T1000 (cell line): ENCODE measurements at regions not wholly inside any gene's neighbourhood (a gene's known extent, or its start where the extent isn't known, plus 50 kb on each side); places are given as distances from the start of the nearest gene placed in this dataset.
"Not testable (repeated sequence)": the region's sequence is repeated elsewhere in the genome, so short reads cannot be mapped to it uniquely, and the experiment has no call there.

Experiments used
- DNase-seq: peaks from one replicate; lab custom pipeline; 2025; ENCODE audit warnings: mixed read lengths; lab: John Stamatoyannopoulos, UW

DNA sequence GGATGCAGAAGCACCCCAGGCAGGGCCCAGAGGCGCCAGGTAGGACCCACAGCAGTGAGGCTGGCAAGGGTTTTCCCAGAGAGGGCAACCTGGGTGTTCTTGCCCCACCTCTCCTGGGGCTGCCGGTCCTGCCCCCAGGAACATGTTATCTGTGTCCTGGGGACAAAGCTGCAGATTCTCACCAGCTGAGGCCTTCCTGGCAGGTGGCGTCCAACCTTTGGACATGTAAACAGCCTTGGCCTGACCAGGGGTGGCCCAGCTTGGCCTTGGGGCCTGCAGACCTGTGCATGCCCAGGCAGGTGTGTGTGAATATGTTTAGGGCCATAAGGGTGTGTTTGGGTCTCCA is 101.8 kb upstream of the LARP1 start:
- DNase-seq = no peak

DNA sequence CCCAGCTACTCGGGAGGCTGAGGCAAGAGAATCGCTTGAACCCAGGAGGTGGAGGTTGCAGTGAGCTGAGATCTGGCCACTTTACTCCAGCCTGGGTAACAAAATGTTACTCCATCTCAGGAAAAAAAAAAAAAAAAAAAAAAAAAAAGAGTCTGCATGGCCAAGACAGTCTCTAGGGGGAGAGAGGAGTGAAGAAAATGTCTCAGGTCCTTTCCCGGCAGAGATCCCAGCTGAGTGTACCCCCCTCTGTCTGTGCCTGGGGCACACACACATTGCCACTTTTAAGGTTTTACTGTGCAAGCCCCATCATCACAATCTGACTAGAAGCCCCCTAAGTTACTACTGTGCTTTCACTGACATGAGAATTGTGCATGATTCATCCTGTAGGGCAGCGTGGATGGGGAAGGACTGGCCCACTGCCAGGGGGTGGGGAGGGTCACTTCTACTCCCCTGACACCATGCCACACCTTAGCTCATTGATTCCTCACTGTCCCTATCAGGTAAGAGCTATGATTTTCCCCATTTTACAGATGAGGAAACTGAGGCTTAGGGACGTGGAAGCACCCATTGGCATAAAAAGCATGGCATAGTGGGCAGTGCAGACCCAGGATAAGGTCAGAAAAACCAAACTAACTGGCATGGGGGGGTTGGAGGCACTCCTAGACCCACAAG is 102.3 kb upstream of the LARP1 start:
- no peak for DNase-seq

DNA sequence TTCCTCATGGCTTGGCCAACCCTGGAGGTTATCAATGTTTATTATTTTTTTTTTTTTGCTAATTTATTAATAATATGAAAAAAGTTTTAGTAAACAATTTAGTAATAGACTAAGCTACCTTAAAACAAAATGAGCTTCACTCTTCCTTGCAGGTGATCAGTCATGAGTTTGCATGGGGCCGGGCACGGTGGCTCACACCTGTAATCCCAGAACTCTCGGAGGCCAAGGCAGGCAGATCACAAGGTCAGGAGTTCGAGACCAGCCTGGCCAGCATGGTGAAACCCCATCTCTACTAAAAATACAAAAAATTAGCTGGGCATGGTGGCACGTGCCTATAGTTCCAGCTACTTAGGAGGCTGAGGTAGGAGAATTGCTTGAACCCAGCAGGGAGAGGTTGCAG is 103.4 kb upstream of the LARP1 start:
- not testable (repeated sequence) for DNase-seq

DNA sequence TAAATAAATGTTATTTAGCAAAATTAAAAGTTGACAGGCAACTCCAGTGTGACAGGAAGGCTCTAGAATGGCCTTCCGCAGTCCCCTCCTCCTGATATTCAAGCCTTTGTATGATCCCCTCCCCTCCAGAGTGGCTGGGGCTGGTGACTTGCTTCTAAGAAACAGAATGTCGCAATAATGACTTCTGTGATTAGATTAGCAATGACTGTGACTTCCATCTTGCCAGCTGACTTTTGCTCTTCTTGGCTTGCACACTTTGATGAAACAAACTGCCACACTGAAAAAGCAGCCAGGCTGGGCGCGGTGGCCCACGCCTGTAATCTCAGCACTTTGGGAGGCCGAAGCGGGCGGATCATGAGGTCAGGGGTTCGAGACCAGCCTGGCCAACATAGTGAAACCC is 106.5 kb upstream of the LARP1 start:
- no peak for DNase-seq

DNA sequence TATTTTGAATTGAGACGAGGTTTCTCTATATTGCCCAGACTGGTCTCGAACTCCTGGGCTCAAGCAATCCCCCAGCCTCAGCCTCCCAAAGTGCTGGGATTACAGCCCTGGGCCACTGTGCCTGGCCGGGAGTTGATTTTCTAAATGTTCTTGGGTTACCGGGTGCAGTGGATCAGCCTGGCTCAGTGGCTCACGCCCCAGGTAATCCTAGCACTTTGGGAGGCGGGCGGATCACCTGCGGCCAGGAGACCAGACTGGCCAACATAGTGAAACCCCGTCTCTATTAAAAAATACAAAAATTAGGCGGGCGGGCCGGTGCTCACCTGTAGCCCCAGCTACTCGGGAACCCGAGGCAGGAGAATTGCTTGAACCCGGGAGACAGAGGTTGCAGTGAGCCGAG is 106.9 kb upstream of the LARP1 start:
- DNase-seq = no peak

DNA sequence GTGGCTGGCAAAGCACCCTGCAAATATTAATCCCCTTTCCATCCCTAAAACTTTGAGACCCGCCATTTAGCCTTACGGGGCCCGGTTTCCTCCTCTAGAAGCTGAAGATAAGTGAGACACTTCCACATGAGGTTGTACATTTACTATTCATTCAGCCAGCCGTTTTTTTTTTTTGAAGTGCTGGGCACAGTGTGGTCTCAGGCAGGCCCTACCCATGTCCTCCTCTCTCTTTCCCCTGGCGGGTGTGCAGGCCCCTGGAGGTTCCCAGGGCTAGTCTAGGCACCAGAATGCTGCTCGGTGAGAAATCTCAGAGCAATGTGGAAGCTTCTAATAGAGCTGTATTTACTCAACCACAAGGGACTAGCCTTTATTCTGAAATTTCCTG is 107.4 kb upstream of the LARP1 start:
- DNase-seq = no peak

DNA sequence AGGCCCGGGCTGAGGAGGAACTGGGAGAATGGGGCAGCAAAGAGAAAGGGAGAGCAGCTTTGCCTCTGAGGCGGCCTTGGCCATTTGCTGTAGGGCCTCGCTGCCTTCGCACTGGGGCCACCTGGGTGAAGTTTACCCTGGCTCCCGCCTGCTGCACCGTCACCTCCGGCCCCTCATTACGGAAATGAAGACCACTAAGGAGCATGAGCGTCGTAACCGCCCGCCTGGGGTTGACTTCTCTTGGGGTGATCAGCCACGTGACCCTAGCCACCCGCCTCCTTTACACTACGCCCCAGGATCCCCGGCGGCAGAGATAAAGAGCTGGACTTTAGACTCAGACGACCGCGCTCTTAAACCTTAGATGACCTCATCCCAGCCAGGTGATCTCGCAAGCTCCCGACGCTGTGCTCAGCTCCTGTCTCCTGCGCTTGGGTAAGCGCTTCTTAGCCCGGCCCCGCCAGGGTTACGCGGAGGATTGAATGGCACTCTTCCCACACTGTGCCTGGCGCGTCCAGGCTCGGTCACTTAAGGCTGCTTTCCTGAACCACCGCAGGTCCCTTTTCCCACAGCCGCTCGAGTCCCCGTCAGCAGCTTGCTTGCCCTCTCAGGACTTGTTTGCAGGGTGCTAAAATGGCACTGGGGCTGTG is 107.9 kb upstream of the LARP1 start:
- DNase-seq = no peak

DNA sequence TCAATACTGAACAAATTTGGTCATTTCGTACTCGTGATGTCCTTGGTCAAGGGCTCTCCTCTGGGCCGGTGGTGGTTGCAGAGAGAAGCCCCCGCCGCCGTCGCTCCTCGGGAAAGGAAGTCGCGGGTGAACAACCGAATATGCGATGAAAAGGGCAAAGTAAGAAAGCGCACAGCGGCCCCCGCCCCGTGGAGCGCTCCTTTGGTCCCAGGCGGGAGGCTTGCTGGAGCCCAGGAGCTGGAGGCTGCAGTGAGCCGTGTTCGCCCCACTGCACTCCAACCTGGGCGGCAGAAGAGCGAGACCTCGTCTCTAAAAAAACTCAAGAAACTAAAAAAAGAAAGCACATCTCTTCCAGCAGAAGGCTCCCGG is 108.4 kb upstream of the LARP1 start:
- DNase-seq = no peak

DNA sequence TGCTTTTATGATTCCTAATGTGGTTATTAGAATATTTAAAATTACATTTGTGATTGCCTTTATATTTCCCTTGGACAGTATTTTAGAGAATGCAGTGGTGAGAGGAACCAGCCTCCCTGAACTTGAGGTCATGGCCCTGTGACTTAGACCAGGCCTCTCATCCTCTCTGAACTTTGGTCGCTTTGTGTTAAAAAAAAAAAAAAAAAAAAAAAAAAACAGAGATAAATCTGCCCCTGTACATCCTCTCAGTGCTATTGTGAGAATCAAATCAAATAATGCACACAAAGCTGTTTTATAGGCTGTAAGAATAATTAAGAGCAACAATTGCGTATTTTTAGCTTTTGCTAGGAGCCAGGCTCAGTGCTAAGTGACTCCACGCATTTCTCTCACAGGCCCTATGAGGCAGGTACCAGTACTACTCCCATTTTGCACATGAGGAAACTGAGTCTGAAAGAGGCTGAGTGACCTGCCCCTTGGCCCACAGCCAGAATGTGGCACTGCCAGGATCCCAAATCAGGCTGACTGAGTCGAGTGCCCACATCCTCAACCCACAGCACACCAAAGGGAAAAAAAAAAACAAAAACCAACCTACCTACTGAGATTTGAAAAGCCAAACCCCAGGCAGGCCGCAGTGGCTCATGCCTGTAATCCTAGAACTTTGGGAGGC is 110.3 kb upstream of the LARP1 start:
- no peak for DNase-seq

DNA sequence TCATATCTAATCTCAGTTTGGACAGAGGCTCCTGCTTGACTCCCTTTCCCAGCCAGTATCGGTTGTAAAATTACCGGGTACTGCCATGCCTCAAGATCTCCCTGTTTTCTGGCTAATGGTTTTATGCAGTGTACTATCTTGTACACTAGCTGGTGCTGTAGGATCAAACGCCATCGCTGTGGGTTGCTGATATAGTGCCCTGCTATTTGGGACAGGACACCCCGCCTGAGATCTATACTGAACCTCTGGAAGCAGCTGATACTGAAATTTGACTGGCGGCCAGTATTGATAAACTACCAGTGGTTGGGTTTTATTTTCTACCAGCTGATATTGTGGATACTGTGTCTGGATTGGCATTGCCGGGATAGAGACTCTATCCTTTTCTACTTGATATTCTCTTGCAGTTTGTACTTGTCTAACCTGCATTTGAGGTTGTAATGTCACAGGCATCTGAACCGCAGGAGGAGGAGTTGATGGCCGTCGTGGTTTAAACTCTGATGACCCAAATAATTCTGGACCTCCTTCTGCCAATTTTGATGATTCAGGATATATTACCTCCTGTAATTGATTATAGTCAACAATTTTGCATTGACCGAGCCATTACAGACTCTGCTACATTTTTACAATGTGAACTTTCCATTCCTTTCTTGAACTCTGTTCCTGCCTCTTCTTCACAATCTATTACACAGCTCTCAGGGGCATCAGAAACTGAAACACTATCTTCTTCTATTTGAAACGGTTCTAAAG is 112.5 kb upstream of the LARP1 start:
- DNase-seq = no peak

DNA sequence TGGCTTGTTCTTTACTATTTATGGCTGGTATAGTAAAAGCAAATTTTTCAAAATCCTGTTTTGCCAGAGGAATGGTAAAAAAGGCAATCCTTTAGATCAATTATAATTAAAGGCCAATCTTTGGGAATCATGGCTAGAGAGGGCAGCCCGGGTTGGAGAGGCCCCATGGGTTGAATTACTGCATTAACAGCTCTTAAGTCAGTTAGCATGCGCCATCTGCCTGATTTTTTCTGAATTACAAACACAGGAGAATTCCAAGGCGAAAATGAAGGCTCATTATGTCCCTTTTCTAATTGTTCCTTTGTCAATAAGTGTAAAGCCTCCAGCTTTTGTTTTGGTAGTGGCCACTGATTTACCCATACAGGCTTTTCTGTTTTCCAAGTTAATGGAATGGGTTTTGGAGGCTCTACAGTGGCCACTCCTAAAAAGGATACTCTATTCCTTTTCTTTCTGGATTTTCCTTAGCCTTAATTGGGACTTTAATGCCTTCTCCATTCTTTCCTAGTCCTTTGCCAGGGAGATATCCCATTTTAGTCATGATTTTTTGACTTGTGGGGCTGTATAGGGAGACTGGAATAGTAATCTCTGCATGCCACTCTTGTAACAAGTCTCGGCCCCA is 114.9 kb upstream of the LARP1 start:
- peak; percentile 10 for DNase-seq

DNA sequence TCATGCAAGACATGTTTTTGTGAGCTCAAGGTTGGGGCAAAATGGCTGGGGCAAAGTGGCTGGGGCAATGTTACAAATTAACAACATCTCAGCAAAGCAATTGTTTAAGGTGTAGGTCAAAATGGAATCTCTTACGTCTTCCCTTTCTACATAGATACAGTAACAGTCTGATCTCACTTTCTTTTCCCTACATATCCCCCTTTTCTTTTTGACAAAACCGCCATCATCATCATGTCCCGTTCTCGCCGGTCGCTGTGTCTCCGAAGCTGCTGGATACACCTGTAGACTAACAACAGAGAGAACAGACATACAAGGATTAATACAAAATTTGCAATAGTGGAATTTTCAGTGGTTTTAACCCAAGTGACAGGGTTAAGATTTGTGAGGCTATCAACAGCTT is 118.4 kb upstream of the LARP1 start:
- DNase-seq = not testable (repeated sequence)

DNA sequence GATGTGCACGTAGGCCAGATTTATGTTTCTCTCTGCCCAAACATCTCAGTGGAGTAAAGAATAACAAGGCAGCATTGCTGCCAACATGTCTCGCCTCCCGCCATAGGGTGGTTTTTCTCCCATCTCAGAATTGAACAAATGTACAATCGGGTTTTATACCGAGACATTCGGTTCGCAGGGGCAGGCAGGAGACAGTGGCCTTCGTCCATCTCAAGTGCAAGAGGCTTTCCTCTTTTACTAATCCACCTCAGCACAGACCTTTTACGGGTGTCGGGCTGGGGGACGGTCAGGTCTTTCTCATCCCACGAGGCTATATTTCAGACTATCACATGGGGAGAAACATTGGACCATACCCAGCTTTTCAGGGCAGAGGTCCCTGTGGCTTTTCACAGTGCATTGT is 118.9 kb upstream of the LARP1 start:
- DNase-seq = not testable (repeated sequence)

DNA sequence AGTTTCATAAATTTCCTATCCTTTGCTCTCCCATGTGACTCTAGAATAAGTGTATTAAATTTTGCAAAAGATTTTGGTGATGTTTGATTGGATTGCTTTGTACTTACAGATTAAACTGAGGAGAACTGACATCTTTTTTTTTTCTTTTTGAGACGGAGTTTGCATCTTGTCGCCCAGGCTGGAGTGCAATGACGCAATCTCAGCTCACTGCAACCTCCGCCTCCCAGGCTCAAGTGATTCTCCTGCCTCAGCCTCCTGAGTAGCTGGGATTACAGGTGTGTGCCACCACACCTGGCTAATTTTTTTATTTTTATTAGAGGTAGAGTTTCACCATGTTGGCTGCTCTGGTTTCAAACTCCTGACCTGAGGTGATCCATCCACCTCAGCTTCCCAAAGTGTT is 121.4 kb upstream of the LARP1 start:
- not testable (repeated sequence) for DNase-seq

DNA sequence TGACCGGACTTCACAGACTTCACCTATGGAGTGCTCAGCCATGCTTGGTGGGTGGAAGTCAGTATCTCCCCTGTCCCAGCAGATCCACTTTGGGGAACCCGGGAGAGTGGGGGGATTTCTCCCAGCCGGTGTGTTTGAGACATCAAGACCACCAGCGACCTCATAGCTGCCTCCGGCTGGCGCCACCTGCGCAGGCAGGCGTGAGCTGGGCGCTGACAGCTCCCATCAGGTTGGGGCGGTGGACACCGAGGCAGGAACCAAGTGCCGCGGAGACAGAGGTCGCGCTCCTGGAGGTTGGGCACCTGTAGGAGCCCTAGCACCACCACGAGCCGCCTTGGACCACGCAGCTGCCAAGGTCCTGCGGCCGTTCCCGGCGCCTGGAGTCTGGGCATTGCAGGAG is 124.0 kb upstream of the LARP1 start:
- no peak for DNase-seq

DNA sequence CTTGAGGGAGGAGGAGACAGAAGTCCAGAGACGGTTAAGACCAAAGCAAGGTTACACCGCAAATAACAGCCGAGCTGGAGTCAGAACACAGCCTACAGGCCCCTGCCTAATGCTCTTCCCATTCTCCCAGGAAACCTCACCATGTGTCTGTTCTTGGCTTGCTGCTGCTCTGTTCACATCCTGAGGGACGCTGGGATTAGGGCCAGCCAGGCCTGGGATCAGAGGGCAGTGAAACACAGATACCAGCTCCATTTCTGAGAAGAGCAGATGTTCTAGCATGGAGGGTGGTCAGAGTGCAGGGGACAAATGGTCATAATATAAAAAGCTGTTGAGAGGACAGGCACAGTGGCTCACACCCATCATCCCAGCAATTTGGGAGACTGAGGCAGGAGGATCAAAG is 124.8 kb upstream of the LARP1 start:
- DNase-seq = no peak

DNA sequence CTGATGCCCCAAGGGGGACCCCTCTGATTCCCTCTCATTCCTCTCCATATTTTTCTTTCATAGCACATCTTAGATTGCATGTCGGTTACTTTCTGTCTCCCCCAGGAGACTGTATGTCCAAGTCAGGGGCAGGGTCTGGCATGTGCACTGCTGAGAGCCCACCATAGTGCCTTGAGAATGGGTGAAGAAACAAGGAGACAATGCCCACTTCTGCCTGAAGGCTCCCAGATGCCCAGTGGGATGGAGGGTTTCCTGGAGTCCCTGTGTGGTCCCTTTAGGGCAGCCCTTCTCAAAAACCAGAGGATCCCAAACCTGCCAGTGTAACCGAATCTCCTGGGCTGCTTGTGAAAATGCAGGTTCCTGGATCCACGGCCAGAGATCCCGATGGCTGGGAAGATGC is 126.5 kb upstream of the LARP1 start:
- no peak for DNase-seq

DNA sequence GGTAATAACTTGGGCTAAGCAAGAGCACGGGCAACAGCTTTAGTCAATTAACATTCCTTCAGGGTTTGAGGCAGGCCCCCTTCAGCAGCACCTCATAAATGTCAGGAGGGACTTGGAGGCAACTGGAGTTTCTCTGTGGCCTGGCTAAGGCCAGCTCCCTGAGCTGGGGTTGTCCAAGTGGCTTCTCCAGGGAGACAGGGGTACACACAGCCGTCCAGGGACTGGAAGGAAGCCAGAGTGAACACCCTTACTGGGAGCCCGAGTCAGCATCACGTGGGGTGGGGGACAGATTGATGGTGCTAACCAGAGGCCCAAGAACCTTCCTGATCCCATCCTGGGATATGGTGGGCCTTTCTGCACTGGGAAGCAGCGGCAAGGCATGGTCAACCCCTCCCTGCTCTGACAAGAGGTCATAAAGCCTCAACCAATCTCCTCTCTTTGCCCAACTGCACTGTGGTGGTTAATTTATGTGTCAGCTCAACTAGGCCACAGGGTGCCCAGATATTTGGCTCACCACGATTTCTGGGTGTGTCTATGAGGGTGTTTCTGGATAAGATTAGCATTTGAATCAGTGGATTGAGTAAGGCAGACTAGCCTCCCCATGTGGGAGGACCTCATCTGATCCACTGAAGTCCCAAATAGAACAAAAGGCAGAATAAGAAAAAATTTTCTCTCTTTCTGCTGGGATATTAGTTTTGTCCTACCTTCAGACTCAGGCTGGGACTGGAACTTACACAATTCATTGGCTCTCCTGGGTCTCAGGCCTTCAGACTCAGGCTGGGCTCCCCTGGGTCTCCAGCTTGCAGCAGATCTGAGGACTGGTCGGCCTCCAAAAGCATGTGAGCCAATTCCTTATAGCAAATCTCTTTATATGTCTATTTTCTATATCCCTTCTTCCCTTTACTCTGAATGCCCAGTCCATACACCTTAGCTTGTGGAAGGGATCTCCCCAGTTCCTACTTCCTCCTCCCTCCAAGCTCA is 127.2 kb upstream of the LARP1 start:
- no peak for DNase-seq

DNA sequence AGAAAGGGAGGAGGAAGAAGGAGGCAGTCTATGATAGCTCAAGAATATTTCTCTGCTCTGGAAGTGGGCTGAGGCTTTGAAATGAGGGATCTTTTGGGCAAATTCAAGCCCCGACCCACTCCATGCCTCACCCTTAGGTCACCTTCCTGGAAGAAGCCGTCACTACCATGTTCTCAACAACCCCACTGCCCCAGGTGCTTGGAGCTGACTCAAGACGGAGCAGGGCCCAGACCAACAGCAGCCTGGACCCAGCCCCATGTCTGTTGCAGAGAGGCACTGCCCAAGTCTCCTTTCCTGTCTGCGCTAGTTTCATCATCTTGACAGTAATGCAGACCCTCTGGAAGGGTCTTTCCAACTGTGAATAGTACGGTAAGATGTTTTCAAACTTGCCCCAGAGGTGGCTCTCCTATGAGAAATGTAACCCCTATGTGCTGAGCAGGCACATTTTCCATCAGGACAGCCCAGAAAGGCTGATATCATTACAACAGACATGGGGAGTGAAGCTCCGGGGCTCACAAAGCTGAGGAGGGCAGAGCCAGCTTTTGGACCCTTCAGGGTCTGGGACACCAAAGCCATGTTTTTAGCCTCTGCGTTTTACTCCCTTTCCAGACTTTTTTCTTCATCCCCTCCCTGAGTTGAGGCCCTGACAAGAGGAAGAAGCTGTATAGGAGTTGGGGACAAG is 128.2 kb upstream of the LARP1 start:
- DNase-seq = no peak

DNA sequence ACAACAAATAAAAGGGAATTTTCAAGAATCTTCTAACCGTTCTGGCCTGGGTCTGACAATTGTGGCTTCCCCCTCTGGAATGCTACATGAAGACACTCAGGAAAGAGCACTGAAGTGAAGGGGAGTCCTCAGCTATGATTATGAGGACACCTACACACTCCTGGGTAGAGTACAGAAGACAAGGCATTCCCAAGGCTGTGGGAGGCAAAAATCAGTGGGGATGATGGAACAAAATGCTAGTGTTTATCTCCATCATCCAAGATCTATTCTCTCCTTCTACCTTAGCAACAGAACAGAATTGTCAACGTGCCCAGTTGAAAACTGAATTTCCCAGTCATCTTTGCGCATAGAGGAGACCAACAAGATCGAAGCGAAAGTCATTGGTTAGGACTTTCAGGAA is 130.1 kb upstream of the LARP1 start:
- DNase-seq = no peak

DNA sequence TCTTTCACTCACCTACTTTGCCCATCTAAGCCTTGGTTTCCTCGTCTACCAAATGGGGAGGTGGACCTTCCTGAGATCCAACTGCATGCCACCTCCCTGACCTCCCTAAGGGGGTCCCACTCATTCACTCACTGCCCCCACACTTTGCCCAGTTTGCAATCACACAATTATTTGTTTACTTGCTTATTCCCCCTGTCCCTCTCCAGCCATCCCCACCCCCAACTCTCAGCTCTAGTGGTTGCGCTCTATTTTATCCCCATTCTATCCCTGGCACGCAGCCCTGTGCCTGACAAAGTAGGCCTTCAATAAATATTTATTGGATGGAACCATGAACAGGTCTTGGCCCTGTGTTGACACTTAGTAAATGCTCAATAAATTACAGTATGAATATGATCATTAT is 130.8 kb upstream of the LARP1 start:
- DNase-seq = no peak
